ENCODE measurements at regions not wholly inside any gene's neighbourhood (a gene's known extent, or its start where the extent isn't known, plus 50 kb on each side); places are given as distances from the start of the nearest gene placed in this dataset.

DNA sequence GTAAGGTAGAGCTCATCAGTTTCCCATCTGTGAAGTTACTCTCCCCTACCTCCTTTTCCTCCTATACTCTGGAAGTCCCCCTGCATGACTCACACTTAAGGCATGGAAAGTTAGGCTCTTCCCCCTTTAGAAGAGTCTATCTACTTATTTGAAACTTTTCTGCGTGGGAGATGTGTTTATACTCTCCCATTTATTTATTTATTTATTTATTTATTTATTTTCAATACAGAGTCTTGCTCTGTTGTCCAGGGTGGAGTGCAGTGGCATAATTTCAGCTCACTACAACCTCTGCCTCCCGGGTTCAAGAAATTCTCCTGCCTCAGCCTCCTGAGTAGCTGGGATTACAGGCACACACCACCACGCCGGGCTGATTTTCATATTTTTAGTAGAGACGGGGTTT, 107.5 kb upstream of the JCAD start:
- TF ChIP-seq EP300 (IDR thresholded peaks at IDR 0.05) (no peak), POLR2A (IDR thresholded peaks at IDR 0.05) (no peak)
- TF ChIP-seq, protein P1, sequence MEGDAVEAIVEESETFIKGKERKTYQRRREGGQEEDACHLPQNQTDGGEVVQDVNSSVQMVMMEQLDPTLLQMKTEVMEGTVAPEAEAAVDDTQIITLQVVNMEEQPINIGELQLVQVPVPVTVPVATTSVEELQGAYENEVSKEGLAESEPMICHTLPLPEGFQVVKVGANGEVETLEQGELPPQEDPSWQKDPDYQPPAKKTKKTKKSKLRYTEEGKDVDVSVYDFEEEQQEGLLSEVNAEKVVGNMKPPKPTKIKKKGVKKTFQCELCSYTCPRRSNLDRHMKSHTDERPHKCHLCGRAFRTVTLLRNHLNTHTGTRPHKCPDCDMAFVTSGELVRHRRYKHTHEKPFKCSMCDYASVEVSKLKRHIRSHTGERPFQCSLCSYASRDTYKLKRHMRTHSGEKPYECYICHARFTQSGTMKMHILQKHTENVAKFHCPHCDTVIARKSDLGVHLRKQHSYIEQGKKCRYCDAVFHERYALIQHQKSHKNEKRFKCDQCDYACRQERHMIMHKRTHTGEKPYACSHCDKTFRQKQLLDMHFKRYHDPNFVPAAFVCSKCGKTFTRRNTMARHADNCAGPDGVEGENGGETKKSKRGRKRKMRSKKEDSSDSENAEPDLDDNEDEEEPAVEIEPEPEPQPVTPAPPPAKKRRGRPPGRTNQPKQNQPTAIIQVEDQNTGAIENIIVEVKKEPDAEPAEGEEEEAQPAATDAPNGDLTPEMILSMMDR (IDR thresholded peaks at IDR 0.05) = no peak

Measured in stomach (tissue), 4 donors.